Ovary (tissue), 3 donors: ENCODE measurements at regions not wholly inside any gene's neighbourhood (a gene's known extent, or its start where the extent isn't known, plus 50 kb on each side); places are given as distances from the start of the nearest gene placed in this dataset.

ENCODE experiments used
- CTCF ChIP-seq, 3 donors: fragments of 450-650 bp in 2 of 3; fragments of 200-600 bp in 1 of 3; IDR thresholded peaks; one replicate each; pipeline versions ENCODE4 v1.5.1 to v1.8.0; 2016 to 2022; ENCODE audit warnings: antibody characterized with exemption in 3 of 3, mild to moderate bottlenecking in 1 of 3
- EP300 ChIP-seq: sonication (generic); formaldehyde crosslinking; IDR thresholded peaks from one replicate; pipeline ENCODE4 v1.6.1; 2017; ENCODE audit warnings: antibody characterized with exemption
- POLR2A ChIP-seq: fragments of 450-650 bp; IDR thresholded peaks from one replicate; pipeline ENCODE4 v1.6.1; 2017; ENCODE audit warnings: antibody characterized with exemption, mild to moderate bottlenecking, moderate library complexity
- donor health status: DM: no; HTN: no; CAD: no.

- TF ChIP-seq CTCF (IDR thresholded peaks at IDR 0.05) (no peak), EP300 (no peak), POLR2A (no peak)
These were observed 83.5 kb upstream of the DOCK9 start for GRCh38 chr13:99061411-99061810.
